ENCODE measurements at regions not wholly inside any gene's neighbourhood (a gene's known extent, or its start where the extent isn't known, plus 50 kb on each side); places are given as distances from the start of the nearest gene placed in this dataset.

- DNase-seq: no peak
Measured at GRCh38 chr12:87142342-87142741, 886.2 kb upstream of the MGAT4C start.

GRCh38 chr12:87141091-87141490 is 884.9 kb upstream of the MGAT4C start:
- DNase-seq: no peak

- DNase-seq: no peak
Measured at GRCh38 chr12:87140262-87140661, 884.1 kb upstream of the MGAT4C start.

GRCh38 chr12:87137220-87137619 is 881.0 kb upstream of the MGAT4C start:
- DNase-seq: no peak

GRCh38 chr12:87136330-87136976 is 880.3 kb upstream of the MGAT4C start:
- no peak for DNase-seq

GRCh38 chr12:87127272-87127671 is 871.1 kb upstream of the MGAT4C start:
- DNase-seq: no peak

GRCh38 chr12:87121896-87122295 is 865.7 kb upstream of the MGAT4C start:
- no peak for DNase-seq

GRCh38 chr12:87120440-87120839 is 864.2 kb upstream of the MGAT4C start:
- DNase-seq: no peak

GRCh38 chr12:87119713-87120112 is 863.5 kb upstream of the MGAT4C start:
- no peak for DNase-seq

GRCh38 chr12:87117526-87117925 is 861.3 kb upstream of the MGAT4C start:
- no peak for DNase-seq

- no peak for DNase-seq
Measured at GRCh38 chr12:87116780-87117179, 860.6 kb upstream of the MGAT4C start.

GRCh38 chr12:87112571-87113345 is 856.6 kb upstream of the MGAT4C start:
- DNase-seq: no peak

GRCh38 chr12:87107766-87108165 is 851.6 kb upstream of the MGAT4C start:
- DNase-seq: no peak

- DNase-seq: no peak
Measured at GRCh38 chr12:87107270-87107669, 851.1 kb upstream of the MGAT4C start.

- DNase-seq: no peak
Measured at GRCh38 chr12:87096082-87096585, 839.9 kb upstream of the MGAT4C start.

GRCh38 chr12:87094356-87094755 is 838.2 kb upstream of the MGAT4C start:
- DNase-seq: no peak

- DNase-seq: no peak
Measured at GRCh38 chr12:87092421-87092820, 836.2 kb upstream of the MGAT4C start.

- DNase-seq: no peak
Measured at GRCh38 chr12:87086118-87086891, 830.1 kb upstream of the MGAT4C start.

- DNase-seq: no peak
Measured at GRCh38 chr12:87085286-87085685, 829.1 kb upstream of the MGAT4C start.

- no peak for DNase-seq
Measured at GRCh38 chr12:87082756-87083155, 826.6 kb upstream of the MGAT4C start.

- no peak for DNase-seq
Measured at GRCh38 chr12:87074781-87075180, 818.6 kb upstream of the MGAT4C start.

GRCh38 chr12:87066326-87066725 is 810.1 kb upstream of the MGAT4C start:
- DNase-seq: no peak

- no peak for DNase-seq
Measured at GRCh38 chr12:87059231-87059630, 803.0 kb upstream of the MGAT4C start.

- DNase-seq: no peak
Measured at GRCh38 chr12:87054226-87054625, 798.0 kb upstream of the MGAT4C start.

Measured in NCI-H526 (cell line).